ENCODE measurements at regions not wholly inside any gene's neighbourhood (a gene's known extent, or its start where the extent isn't known, plus 50 kb on each side); places are given as distances from the start of the nearest gene placed in this dataset.
"Not testable (repeated sequence)": the region's sequence is repeated elsewhere in the genome, so short reads cannot be mapped to it uniquely, and the experiment has no call there.

DNA sequence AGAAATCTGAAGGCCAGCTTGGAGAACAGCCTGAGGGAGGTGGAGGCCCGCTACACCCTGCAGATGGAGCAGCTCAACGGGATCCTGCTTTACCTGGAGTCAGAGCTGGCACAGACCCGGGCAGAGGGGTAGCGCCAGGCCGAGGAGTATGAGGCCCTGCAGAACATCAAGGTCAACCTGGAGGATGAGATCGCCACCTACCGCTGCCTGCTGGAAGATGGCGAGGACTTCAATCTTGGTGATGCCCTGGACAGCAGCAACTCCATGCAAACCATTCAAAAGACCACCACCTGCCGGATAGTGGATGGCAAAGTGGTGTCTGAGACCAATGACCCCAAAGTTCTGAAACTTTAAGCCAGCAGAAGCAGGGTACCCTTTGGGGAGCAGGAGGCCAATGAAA lies 318.4 kb downstream of the ZFHX3 start:
- H3K9me2 ChIP-seq (replicated peaks; ENCODE audit: insufficient read depth, low read length); H3F3A ChIP-seq (ENCODE audit: insufficient read depth); H3K36me3 ChIP-seq (ENCODE audit: low read length): not testable (repeated sequence)

DNA sequence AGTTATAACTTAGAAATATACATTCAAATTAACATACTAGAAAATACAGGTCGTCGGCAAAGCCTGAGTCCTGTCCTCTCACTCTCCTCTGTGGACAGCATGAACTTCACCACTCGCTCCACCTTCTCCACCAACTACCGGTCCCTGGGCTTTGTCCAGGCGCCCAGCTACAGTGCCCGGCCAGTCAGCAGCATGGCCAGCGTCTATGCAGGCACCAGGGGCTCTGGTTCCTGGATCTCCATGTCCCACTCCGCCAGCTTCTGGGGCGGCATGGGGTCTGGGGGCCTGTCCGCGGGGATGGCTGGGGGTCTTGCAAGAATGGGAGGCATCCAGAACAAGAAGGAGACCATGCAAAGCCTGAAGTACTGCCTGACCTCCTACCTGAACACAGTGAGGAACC lies 319.4 kb downstream of the ZFHX3 start:
- H3K9ac ChIP-seq (ENCODE audit: low read length), result no peak overlapping the region
- no peaks in the 10 kb centered on the region for H3F3A ChIP-seq (ENCODE audit: insufficient read depth)
- H3K79me2 ChIP-seq (ENCODE audit: insufficient read depth, low read length), result no peaks in the 10 kb centered on the region
- no peak overlapping the region for H3K27ac ChIP-seq (ENCODE audit: low read depth, low read length)
- no peak overlapping the region for H3K4me2 ChIP-seq (ENCODE audit: low read depth, low read length, poor library complexity, severe bottlenecking)
- no peak overlapping the region for H2AFZ ChIP-seq (ENCODE audit: low read depth, low read length, severe bottlenecking)
- TF ChIP-seq, protein P1, sequence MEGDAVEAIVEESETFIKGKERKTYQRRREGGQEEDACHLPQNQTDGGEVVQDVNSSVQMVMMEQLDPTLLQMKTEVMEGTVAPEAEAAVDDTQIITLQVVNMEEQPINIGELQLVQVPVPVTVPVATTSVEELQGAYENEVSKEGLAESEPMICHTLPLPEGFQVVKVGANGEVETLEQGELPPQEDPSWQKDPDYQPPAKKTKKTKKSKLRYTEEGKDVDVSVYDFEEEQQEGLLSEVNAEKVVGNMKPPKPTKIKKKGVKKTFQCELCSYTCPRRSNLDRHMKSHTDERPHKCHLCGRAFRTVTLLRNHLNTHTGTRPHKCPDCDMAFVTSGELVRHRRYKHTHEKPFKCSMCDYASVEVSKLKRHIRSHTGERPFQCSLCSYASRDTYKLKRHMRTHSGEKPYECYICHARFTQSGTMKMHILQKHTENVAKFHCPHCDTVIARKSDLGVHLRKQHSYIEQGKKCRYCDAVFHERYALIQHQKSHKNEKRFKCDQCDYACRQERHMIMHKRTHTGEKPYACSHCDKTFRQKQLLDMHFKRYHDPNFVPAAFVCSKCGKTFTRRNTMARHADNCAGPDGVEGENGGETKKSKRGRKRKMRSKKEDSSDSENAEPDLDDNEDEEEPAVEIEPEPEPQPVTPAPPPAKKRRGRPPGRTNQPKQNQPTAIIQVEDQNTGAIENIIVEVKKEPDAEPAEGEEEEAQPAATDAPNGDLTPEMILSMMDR (IDR thresholded peaks at IDR 0.05; ENCODE audit: insufficient read depth, low read length, poor library complexity, severe bottlenecking), result no peak
- no peak for TF ChIP-seq EZH2phosphoT487 (conservative IDR thresholded peaks at IDR 0.05; ENCODE audit: low read length)
- H4K20me1 ChIP-seq (ENCODE audit: low read depth, low read length), result no peaks in the 10 kb centered on the region
- no peak overlapping the region for H3K4me3 ChIP-seq (ENCODE audit: insufficient read depth, low read length, poor library complexity, severe bottlenecking)
- H3K36me3 ChIP-seq (ENCODE audit: low read length), result no peaks in the 10 kb centered on the region
- H3K27me3 ChIP-seq (ENCODE audit: low read length), result no peaks in the 10 kb centered on the region
- no peaks in the 10 kb centered on the region for H3K9me3 ChIP-seq (ENCODE audit: insufficient read depth, low read length)
- no peaks in the 10 kb centered on the region for H3K9me2 ChIP-seq (replicated peaks; ENCODE audit: insufficient read depth, low read length)

More for the DNA sequence above, 318.4 kb downstream of the ZFHX3 start:
- not testable (repeated sequence) for H3K27ac ChIP-seq (ENCODE audit: low read depth, low read length); H2AFZ ChIP-seq (ENCODE audit: low read depth, low read length, severe bottlenecking); H3K27me3 ChIP-seq (ENCODE audit: low read length); H3K4me3 ChIP-seq (ENCODE audit: insufficient read depth, low read length, poor library complexity, severe bottlenecking); H4K20me1 ChIP-seq (ENCODE audit: low read depth, low read length); H3K4me2 ChIP-seq (ENCODE audit: low read depth, low read length, poor library complexity, severe bottlenecking); H3K9me3 ChIP-seq (ENCODE audit: insufficient read depth, low read length); H3K79me2 ChIP-seq (ENCODE audit: insufficient read depth, low read length); H3K9ac ChIP-seq (ENCODE audit: low read length)

DNA sequence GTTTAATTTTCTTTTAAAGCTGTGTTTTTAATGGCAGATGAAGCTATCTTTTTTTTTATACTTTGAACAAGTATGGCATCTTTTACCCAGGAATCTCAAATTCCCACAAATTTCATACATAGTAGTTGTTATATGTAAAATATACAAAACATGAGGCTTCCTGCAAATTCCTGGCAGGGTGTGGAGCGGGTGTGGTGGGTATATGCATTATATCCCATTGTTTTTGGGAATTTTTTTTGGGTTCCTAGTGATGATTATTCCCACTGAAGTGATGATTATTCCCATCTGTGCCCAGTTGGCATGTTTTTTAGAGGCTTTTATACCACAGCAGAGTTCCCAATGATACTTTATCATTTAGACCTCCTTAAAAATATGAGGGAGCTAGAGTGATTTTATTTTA lies 320.4 kb downstream of the ZFHX3 start:
- no peak overlapping the region for H2AFZ ChIP-seq (ENCODE audit: low read depth, low read length, severe bottlenecking)
- no peaks in the 10 kb centered on the region for H3K9me2 ChIP-seq (replicated peaks; ENCODE audit: insufficient read depth, low read length)
- no peak overlapping the region for H3K4me3 ChIP-seq (ENCODE audit: insufficient read depth, low read length, poor library complexity, severe bottlenecking)
- no peaks in the 10 kb centered on the region for H3K36me3 ChIP-seq (ENCODE audit: low read length)
- H3K79me2 ChIP-seq (ENCODE audit: insufficient read depth, low read length), result no peaks in the 10 kb centered on the region
- H4K20me1 ChIP-seq (ENCODE audit: low read depth, low read length), result no peaks in the 10 kb centered on the region
- no peak overlapping the region for H3K27ac ChIP-seq (ENCODE audit: low read depth, low read length)
- H3K9ac ChIP-seq (ENCODE audit: low read length), result no peak overlapping the region
- no peaks in the 10 kb centered on the region for H3K9me3 ChIP-seq (ENCODE audit: insufficient read depth, low read length)
- H3F3A ChIP-seq (ENCODE audit: insufficient read depth), result no peaks in the 10 kb centered on the region
- no peaks in the 10 kb centered on the region for H3K27me3 ChIP-seq (ENCODE audit: low read length)
- no peak overlapping the region for H3K4me2 ChIP-seq (ENCODE audit: low read depth, low read length, poor library complexity, severe bottlenecking)
- TF ChIP-seq, protein P1 (IDR thresholded peaks at IDR 0.05; ENCODE audit: insufficient read depth, low read length, poor library complexity, severe bottlenecking), result no peak
- no peak for TF ChIP-seq EZH2phosphoT487 (conservative IDR thresholded peaks at IDR 0.05; ENCODE audit: low read length)

DNA sequence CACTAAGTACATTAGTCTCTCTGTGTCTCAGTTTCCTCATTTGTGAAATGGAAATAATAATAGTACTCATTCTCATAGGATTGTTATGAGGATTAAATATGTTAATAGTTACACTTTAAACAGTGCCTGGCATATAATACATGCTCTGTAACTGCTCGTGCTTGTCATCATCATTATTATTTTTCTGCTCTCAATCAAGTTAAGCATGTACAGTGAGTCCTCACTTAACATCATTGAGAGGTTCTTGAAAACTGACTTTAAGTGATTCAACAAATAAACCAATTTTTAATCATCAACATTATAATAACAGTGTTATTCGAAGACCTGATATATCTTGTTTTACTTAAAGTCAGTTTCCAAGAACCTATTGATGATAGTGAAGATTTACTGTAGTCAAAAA lies 322.3 kb downstream of the ZFHX3 start:
- Histone ChIP-seq H3K4me2 (ENCODE audit: low read depth, low read length, poor library complexity, severe bottlenecking) (no peak overlapping the region), H3K36me3 (ENCODE audit: low read length) (no peaks in the 10 kb centered on the region), H2AFZ (ENCODE audit: low read depth, low read length, severe bottlenecking) (no peak overlapping the region), H3K9ac (ENCODE audit: low read length) (no peak overlapping the region), H3K9me3 (ENCODE audit: insufficient read depth, low read length) (no peaks in the 10 kb centered on the region), H3K27ac (ENCODE audit: low read depth, low read length) (no peak overlapping the region), H3K79me2 (ENCODE audit: insufficient read depth, low read length) (no peaks in the 10 kb centered on the region), H3K9me2 (replicated peaks; ENCODE audit: insufficient read depth, low read length) (no peaks in the 10 kb centered on the region), H3K27me3 (ENCODE audit: low read length) (no peaks in the 10 kb centered on the region), H3F3A (ENCODE audit: insufficient read depth) (no peaks in the 10 kb centered on the region), H3K4me3 (ENCODE audit: insufficient read depth, low read length, poor library complexity, severe bottlenecking) (no peak overlapping the region), H4K20me1 (ENCODE audit: low read depth, low read length) (no peaks in the 10 kb centered on the region)
- TF ChIP-seq, protein P1 (IDR thresholded peaks at IDR 0.05; ENCODE audit: insufficient read depth, low read length, poor library complexity, severe bottlenecking), result no peak
- no peak for TF ChIP-seq EZH2phosphoT487 (conservative IDR thresholded peaks at IDR 0.05; ENCODE audit: low read length)
